ENCODE measurements at regions not wholly inside any gene's neighbourhood (a gene's known extent, or its start where the extent isn't known, plus 50 kb on each side); places are given as distances from the start of the nearest gene placed in this dataset.

DNA sequence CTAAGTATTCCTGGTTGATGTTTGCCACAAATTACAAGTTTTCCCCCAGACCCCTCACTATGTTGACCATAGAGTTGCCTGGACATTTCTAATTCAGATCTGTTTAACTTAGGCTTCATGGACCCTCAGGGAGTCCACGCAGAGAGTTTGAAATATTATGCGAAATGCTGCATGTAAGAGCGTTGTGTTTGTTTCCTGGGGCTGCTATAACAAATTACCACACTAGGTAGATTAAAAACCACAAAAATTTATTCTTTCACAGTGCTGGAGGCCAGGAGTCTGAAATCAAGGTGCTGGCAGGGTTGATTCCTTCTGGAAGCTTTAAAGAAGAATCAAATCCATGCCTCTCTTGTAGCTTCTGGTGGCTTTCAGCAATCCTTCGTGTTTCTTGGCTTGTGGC is 177.9 kb upstream of the KITLG start:
- no peak for DNase-seq (ENCODE audit: low spot score)
- peaks cover 1% of the 10 kb centered on the region for H3K9me3 Mint-ChIP-seq
- no peaks in the 10 kb centered on the region for H3K79me2 ChIP-seq (ENCODE audit: low read depth)
- H3K27me3 Mint-ChIP-seq (ENCODE audit: insufficient read depth, low read depth) = no peaks in the 10 kb centered on the region
- no peak overlapping the region for H3K4me3 Mint-ChIP-seq
- no peak overlapping the region for H3K4me3 ChIP-seq
- H4K20me1 ChIP-seq (ENCODE audit: low read depth) = no peaks in the 10 kb centered on the region
- no peaks in the 10 kb centered on the region for H3K36me3 Mint-ChIP-seq
- H3F3A ChIP-seq (ENCODE audit: low read depth) = no peaks in the 10 kb centered on the region
- no peak overlapping the region for H2AFZ ChIP-seq (replicated peaks)
- no peak overlapping the region for H3K9ac ChIP-seq
- no peaks in the 10 kb centered on the region for H3K27me3 ChIP-seq
- no peaks in the 10 kb centered on the region for H3K9me3 ChIP-seq (ENCODE audit: low read depth)
- TF ChIP-seq EZH2 (IDR thresholded peaks at IDR 0.05) = no peak
- TF ChIP-seq, protein P1, sequence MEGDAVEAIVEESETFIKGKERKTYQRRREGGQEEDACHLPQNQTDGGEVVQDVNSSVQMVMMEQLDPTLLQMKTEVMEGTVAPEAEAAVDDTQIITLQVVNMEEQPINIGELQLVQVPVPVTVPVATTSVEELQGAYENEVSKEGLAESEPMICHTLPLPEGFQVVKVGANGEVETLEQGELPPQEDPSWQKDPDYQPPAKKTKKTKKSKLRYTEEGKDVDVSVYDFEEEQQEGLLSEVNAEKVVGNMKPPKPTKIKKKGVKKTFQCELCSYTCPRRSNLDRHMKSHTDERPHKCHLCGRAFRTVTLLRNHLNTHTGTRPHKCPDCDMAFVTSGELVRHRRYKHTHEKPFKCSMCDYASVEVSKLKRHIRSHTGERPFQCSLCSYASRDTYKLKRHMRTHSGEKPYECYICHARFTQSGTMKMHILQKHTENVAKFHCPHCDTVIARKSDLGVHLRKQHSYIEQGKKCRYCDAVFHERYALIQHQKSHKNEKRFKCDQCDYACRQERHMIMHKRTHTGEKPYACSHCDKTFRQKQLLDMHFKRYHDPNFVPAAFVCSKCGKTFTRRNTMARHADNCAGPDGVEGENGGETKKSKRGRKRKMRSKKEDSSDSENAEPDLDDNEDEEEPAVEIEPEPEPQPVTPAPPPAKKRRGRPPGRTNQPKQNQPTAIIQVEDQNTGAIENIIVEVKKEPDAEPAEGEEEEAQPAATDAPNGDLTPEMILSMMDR (IDR thresholded peaks at IDR 0.05) = no peak
- TF ChIP-seq EZH2phosphoT487 (IDR thresholded peaks at IDR 0.05) = no peak
- H3K4me1 ChIP-seq = no peaks in the 10 kb centered on the region
- H3K27ac Mint-ChIP-seq = no peak overlapping the region
- no peak overlapping the region for H3K4me2 ChIP-seq
- H3K27ac ChIP-seq = no peak overlapping the region
- H3K4me1 Mint-ChIP-seq = no peaks in the 10 kb centered on the region
- H3K36me3 ChIP-seq = no peaks in the 10 kb centered on the region

DNA sequence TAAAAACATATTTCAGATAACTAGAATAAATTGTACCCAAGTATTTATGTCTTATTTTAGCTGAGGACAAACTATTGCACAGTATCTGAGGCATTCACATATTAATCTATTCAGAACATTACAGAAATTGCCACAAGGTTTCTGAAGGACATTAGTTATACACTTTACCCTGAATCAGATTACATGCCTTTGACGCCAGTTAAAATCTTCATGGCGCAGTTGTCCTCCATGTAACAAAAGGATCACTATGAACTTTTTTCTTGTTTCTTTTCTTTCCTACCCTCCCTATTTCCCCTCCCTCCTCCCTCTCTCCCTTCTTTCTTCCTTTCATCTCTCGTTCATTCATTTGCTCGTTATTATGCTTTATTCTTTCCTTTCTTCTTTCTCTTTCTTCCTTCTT is 176.6 kb upstream of the KITLG start:
- Mint-ChIP-seq H3K4me3 (no peak overlapping the region), H3K27ac (no peak overlapping the region), H3K36me3 (no peaks in the 10 kb centered on the region), H3K27me3 (ENCODE audit: insufficient read depth, low read depth) (no peaks in the 10 kb centered on the region), H3K4me1 (no peaks in the 10 kb centered on the region), H3K9me3 (no peaks in the 10 kb centered on the region)
- Histone ChIP-seq H3K9ac (no peak overlapping the region), H3K4me1 (no peaks in the 10 kb centered on the region), H3K36me3 (no peaks in the 10 kb centered on the region), H3K79me2 (ENCODE audit: low read depth) (no peaks in the 10 kb centered on the region), H3F3A (ENCODE audit: low read depth) (no peaks in the 10 kb centered on the region), H3K4me2 (no peak overlapping the region), H4K20me1 (ENCODE audit: low read depth) (no peaks in the 10 kb centered on the region), H2AFZ (replicated peaks) (no peak overlapping the region), H3K27ac (no peak overlapping the region), H3K27me3 (no peaks in the 10 kb centered on the region), H3K9me3 (ENCODE audit: low read depth) (no peaks in the 10 kb centered on the region), H3K4me3 (no peak overlapping the region)
- TF ChIP-seq EZH2phosphoT487 (IDR thresholded peaks at IDR 0.05) (no peak), EZH2 (IDR thresholded peaks at IDR 0.05) (no peak)
- TF ChIP-seq, protein P1 (IDR thresholded peaks at IDR 0.05) = no peak
- DNase-seq (ENCODE audit: low spot score) = no peak

DNA sequence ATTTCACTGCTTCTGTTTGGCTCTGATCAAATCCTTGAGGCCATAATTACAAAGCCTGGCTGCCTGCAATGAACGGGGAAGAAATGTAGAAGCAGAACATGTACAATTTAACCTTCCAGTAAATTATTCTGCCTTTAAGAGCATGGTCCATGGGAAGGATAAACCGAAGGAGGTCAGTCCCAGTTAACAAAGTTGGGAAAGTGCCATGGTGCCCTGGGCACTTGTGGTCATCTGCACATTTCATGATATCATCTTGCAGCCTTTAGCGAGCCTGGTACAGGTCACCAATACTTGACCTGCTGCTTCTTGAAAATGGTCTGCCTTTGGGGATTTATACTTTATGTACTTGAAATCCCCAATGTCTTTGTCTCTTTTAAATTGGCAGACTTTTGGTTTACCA is 175.9 kb upstream of the KITLG start:
- Mint-ChIP-seq H3K27ac (no peak overlapping the region), H3K27me3 (ENCODE audit: insufficient read depth, low read depth) (no peaks in the 10 kb centered on the region)

More for the DNA sequence above, 175.9 kb upstream of the KITLG start:
- H3K4me1 ChIP-seq = no peaks in the 10 kb centered on the region
- TF ChIP-seq EZH2phosphoT487 (IDR thresholded peaks at IDR 0.05) = no peak
- TF ChIP-seq EZH2 (IDR thresholded peaks at IDR 0.05) = no peak
- TF ChIP-seq, protein P1 (IDR thresholded peaks at IDR 0.05) = no peak
- no peaks in the 10 kb centered on the region for H3F3A ChIP-seq (ENCODE audit: low read depth)
- H3K4me2 ChIP-seq = no peak overlapping the region
- H3K9me3 ChIP-seq (ENCODE audit: low read depth) = no peaks in the 10 kb centered on the region
- no peaks in the 10 kb centered on the region for H3K36me3 ChIP-seq
- H3K9me3 Mint-ChIP-seq = no peaks in the 10 kb centered on the region
- H3K9ac ChIP-seq = no peak overlapping the region
- no peaks in the 10 kb centered on the region for H3K79me2 ChIP-seq (ENCODE audit: low read depth)
- no peak overlapping the region for H2AFZ ChIP-seq (replicated peaks)
- H4K20me1 ChIP-seq (ENCODE audit: low read depth) = no peaks in the 10 kb centered on the region
- no peak overlapping the region for H3K4me3 ChIP-seq
- no peak for DNase-seq (ENCODE audit: low spot score)
- H3K36me3 Mint-ChIP-seq = no peaks in the 10 kb centered on the region
- no peaks in the 10 kb centered on the region for H3K27me3 ChIP-seq
- H3K4me3 Mint-ChIP-seq = no peak overlapping the region
- H3K4me1 Mint-ChIP-seq = no peaks in the 10 kb centered on the region
- no peak overlapping the region for H3K27ac ChIP-seq
